ENCODE measurements at regions not wholly inside any gene's neighbourhood (a gene's known extent, or its start where the extent isn't known, plus 50 kb on each side); places are given as distances from the start of the nearest gene placed in this dataset.

DNA sequence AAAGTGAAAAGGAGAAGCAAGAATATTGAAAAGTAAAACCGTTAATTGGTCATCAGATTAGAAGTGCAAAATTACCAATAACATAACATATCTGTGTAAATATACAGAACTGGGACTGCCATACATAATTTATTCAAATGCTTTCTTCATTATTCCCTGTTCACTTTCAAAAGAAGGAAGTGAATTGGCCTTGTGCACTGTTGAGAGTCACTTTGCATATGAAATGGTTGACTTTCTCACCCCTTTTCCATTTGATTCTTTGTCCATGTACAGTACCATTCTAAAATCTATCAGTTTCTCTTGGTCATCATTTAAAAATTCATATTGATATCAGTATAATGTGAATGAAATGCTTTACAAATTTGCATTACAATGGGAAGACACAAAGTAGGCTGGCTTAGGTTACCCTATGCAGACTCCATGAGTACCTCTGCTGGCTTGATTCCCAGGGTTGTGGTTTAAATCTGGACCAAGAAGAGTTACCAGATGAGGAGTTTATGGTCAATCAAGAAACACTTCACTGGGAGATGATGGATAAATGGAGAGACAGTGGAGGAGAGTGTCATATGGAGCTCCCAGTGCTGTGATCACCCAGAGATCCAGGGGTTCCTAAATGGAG is 210.9 kb upstream of the TOPAZ1 start:
- no peak for DNase-seq

DNA sequence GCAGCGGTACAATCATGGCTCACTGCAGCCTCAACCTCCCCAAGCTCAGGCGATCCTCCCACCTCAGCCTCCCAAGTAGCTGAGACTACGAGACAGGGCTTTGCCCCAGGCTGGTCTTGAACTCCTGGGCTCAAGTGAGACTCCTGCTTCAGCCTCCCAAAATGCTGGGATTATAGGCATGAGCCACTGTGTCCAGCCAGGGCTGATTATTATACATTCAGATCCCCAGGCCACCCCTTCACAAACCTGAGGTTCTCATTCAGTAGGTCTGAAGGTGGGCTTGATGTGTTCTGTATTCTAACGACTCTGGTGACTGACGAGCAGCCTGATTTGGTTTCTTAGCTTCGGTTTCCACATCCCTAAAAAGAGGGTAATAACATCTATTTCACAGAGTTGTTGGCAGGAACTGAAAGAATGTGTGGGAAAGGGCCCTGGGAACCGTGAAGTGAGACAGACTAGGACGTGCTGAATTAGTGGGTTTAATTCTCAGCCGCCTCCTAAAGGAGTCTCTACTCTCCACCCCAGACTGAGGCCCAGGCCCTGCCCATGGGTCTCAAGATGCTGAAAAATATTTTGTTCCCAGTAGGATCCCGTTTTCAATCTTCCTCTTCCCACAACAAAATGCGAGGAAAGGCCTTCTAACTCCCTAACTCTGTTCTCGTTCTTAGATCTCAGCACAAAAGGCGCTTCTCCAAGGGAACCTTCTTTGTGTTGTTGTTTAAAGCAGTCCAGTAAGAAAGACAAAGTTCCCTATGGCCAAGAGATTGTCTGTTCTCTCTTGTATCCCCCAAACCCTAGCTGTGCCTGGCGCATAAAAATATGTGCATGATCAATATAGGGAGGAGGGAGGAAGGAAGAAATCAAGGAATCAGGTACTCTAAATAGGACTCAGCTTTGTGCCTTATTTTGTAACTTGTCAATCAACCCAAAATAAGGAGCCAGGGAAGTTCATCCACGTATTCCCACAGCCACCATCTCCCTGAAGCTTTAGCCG is 210.0 kb upstream of the TOPAZ1 start:
- no peak for DNase-seq

DNA sequence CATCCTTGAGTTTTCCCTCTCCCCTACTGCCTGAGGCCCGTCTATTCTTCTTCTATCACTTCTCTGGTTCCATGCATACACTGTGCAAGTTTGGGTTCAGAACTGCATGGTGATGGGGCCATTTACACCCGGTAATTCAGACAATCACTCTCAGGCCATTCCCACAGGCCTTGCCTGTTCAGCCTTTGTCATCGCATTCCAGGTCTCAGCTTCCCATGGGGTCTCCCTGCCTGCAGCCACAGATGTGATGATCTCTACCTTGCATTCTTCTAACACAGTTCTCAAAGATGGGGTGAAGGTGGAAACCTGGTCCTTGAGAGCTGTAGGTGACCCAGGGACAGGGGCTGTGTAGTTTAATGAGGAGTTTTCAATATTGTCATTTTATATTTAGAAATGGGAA is 209.2 kb upstream of the TOPAZ1 start:
- no peak for DNase-seq

DNA sequence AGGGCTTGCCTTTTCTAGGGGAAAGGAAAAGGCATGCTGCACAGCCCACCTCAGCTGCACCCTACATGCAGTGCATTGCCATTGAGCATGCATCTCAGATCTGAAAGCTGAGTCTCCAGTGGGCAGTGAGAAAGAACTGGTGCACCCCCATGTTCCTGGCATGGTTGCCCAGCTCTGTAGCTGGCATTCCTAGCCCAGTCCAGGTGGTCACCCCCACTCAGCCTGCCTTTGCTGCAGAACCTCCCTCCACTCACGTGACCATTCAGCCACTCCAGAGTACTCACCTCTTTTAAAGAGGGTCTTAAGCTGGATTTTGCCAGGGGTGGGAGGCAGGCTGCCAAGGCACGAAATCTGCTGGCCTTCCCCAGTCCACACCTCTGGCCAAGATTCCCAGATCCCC is 208.6 kb upstream of the TOPAZ1 start:
- no peak for DNase-seq

DNA sequence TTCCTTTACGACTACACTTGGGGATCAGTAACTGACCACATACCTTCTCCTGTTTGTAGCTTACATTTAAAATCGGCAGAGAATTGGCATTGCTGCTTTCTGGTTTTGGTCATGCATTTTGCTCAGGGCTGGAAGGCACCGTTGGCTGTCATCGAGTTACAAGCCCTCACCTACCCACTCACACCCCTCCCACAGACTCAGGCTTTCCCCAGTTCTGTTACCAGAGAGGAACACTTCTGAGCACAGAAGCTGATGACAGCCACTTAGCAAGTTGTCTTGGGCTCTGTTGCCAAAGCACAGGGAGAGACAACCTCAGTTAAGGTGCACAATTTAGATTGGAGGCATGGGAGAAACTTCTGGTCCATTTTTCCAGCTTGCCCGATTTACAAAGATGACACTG is 204.8 kb upstream of the TOPAZ1 start:
- no peak for DNase-seq

DNA sequence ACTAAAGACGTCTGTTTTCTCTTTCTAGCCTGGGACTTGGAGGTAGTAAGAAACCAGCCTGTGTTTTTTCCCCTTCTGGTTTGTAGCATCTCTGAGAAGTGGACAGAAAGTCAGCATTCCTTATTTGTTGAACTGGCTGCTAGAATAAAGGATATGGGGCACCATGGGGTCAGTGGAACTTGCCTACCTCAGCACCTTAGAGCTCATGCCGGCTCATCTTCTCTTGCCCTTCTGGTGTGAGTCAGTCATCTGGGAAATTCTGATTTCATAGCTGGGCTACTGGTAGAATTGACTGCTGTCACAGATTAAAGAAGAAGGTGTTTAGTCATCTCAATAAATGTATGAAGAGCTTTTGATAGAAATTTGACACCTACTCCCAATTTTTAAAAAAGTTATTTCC is 202.7 kb upstream of the TOPAZ1 start:
- no peak for DNase-seq

DNA sequence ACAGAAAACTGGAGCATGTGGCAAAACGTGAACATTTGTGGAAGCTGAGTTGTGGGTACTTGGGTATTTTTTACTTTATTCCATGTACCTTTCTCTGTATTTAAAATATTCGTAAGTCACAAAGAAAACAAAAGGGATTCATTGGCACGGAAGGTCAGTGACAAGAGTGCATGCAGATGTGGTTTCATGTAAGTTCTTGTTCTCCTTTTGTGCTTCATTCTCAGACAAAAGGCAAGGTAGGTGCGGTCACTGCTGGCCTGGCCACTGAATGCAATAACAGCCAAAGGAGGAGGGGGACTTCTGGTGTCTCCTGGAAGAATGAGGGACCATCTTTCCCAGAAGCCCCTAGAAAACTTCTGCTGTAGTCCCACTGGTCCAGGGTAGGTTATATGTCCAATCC is 200.0 kb upstream of the TOPAZ1 start:
- DNase-seq, result no peak

DNA sequence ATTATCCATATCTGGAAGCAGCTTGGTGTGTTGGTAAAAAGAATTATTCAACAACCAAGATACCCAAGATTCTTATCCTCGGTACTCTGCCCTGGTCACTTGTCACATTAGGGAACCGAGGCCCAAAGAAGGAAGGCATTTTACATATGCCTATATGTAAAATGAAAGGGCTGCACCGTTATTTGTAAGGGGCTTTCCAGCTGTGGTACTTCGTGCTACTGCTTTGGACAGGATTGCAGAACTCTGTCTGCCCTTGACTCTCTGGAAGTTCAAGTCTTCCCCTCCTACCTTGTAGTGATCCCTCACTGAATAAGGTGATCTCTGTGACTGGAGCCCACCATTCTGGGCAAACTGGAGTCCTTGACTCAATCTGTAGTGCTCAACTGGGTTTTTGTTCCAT is 198.9 kb upstream of the TOPAZ1 start:
- DNase-seq, result no peak

DNA sequence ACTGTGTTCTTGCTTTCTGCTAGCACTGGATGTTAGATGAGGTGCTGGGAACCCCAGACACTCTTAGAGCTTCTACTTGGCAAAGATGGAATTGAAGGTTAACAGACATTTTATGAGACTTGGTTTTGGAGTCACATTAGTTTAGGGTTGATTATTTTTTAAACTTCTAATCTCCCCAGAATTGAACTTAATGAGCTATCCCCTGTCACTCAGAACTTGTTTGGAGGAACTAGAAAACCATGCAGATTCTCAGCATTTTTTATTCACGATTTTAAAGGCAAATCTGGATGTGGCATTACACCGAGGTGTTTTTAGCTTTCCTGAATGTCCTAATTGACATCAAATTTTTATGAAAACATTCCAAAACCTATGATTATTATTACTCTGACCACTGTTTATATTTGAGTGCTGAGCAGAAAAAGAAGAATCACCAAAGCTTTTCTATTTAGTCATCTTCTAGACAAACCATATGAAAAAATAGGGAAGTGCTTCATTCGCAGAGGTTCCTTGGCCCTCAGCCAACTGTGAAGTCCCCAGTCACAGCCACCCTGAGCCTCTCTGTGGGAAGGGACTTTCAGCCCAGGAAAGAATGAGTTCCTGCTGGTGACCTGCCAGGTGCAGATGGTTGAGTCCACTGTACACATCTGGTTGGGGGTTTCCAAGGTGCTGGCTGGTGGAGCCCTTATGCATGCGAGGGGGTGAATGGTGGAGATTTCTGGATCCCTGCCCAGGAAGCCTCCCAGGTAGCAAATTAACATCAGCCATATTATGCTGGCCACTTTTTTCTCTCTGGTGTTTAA is 196.0 kb upstream of the TOPAZ1 start:
- DNase-seq, result no peak

DNA sequence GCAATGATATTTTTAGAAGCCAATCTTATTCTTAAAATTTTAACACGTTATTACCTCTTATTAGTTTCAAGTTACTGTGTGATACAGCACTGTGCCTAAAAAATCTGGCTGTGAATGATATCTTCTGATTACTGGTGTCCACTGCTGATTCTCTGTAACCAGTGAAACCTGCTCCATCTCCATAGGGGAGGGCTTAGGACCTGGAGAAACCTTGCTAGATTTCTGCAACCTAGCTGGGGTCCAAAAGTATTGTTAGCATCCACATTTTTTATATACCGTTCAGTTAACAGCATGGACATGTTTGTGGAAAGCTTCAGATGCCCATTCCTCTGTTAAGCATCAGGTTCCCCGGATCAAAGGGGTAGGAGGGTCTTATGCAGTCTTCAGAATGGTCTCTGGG is 193.9 kb upstream of the TOPAZ1 start:
- DNase-seq, result no peak

DNA sequence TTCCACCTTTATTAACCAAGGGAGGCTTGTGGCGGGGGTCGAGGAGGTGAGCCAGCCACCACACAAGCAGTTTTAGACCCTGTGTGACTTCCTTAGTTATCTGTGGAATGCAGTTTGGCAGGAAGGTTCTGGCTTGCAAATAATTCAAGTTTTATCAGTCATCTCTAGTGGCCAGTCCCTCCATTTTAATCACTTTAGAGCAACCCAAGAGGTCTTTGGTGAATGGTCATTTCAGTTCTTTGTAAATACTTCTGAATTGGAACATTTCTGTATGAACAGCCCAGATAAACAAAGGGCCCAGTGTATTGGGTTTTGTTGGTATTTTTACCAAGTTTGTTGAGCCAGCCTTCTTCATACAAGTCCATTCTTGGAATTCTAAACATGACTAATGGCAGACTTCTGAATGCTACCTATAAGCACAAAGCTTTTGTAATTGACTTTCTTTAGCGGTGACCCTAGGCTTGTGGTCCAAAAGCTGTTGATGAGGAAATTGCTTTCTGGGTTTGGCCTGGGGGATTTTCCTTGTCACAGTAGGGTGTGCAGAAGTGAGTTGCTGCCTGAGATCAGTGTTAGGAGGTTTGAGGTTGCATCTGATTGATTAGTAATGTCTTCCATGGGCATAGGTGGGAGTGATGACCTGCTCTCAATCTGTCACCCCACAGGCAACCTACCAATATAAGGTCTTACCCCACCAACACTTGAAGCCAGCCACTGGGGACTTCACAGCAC is 193.3 kb upstream of the TOPAZ1 start:
- no peak for DNase-seq

DNA sequence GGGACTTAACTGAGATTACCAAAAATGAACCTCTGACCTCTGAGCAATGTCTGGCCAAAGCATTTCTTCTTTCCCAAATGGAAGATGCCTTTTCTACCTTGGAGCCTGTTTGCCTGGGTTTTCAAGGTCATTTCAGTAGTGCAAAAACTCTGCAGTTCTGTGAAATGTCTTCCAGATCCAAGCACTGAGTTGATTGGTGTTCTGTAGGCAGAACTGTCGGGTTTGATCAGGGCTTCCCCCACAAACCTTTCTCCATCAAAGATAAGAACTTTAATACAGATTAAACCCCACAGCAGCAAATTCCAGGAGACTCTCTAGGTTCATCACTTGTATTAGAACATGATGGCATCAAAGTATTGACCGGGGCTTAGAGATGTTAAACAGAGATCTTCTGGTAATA is 192.7 kb upstream of the TOPAZ1 start:
- DNase-seq, result no peak

DNA sequence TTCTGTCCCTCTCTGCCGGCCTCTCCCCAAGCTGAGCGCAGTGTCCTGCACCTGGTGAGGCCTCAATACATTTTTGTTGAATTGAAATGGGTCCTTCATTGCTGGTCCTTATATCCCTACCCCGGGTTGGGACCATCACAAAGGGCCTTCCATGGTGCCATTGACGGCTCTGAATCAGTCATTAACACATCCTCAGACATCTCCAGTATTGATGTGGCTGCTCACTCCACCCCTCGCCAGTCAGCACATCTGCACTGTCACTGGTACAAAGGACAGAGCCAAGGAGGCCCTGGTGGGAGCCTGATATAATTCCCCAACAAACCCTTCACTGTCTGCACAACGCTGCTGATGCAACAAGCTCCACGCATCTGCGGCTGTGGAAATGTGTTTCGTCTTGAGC is 191.6 kb upstream of the TOPAZ1 start:
- DNase-seq, result no peak

DNA sequence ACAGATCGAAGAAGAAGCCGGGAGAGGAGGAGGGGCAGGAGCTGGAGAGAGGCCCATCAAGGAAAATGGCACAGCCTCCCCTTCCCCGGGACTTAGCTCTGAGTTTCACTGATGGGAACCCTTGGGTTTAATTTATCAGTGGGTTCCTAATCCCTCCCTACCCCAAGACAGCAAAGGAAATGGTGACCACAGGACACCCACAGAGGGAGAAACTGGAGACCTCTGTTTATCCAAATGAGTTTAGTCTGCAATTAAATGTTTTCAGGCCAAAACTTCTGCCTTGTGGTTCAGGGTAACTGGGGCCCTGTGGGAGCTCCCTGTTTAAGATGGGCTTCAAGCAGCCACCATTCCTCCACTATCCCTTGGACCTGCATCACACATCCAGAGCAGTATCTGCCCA is 190.8 kb upstream of the TOPAZ1 start:
- no peak for DNase-seq

DNA sequence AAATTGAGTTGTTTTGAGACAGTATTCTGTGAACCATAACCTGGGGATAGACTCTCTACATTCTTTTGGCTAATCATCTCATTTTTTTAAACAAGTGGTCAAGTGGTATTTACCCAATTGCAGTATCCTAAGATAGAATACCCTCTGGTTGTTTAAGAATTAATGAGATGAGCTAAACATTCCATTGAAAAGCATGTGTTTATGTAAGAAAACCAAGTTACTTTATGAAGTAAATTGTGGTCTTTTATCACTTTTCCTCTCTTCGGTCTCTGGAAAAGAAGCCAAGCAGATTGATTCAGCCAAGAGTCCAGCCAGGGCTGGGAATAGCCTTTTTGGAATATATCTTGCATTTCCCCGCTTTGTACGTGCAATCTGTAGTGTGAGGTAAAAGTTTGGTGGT is 185.7 kb upstream of the TOPAZ1 start:
- no peak for DNase-seq

DNA sequence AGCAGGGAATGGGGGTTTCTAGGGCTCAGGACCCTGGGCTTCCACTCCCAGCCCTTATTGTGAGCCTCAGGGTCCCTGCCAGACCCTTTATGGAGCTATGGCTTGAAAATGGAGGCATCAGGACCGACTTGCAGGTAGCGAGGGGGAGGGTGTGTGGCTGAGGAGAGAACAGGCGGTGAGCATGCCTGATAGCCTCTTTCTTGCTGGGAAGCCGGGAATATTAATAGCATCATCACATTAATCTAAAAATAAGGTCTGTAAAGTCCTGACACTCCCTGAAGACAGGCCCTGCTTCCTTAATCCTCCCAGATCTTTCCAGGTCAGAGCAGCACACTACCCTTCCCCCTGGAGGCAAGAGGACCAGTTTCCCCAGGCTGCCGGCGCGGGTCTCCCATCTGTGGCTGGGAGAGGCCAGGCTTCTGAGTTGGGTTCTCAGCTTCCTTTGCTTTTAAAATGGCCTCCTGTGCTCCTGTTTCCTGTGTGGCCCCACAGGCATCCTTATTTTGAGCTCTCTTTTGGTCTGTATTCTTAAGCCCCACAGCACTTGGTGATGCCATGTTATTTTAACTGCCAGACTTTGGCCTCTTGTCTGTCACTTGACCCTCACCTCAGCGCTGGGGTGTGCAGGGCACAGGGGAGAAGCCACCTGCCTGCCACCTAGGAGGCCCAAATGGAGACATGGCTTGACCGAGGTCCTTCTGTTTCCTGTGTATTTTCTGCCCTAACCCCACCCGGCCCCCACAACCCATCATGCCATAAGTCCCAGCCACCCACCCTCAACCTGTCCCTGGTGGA is 185.0 kb upstream of the TOPAZ1 start:
- DNase-seq, result no peak

DNA sequence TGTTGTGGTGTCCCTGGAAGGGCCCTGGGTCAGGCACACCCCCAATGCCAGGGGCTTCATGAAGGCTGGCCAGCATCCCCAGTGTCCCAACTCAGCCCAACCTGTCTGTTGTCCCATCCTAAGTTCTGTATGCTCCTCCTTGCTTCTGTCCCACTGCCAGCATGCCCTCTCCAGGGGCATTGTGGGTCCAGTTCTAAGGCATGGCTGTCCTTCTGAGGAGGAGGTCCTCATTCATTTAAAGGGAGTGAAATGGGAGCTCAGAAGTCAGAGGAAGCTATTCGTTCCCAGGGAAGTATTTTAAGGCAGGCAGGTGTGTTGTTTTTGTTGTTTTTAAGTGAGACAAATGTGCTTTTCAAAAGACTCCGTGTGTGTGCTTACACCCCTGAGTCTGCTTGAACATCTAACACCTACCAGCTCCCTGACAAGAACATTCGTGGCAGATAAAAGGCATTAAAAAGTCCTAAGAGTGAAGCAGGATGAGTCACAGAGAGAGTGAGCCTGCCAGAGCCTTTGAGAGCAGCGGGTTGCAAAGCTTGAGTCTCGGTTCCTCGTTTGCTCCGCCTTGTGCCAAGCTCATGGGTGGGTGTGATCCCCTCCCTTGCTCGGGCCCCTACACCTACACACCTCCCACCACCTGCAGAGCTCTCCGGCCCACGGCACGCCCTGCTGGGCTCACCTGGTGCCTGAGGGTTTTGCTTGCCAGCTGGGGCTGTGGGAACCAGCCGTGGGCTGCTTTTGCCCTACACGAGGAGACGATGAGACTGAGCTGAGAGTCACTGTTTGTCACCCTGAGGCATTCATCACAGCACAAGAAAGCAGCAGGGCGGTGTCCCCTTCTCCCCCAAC is 183.4 kb upstream of the TOPAZ1 start:
- DNase-seq, result peak; percentile 28 to 34

DNA sequence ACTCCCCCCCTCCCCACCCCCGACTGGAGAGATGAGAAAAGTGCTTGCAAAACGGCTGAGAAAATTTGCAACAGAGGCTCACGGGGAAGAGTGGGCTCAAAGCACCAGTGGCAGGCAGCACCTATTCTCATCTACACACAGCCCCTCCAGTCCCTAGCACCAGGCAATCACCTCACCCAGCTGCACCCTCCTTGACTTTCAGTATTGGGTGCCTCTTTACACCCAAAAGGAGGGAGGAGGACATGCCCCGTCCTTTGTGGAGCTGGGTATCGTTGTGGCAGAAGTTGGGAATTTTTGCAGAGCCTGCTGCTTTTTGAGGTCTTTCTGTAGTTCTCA is 182.8 kb upstream of the TOPAZ1 start:
- DNase-seq, result no peak

DNA sequence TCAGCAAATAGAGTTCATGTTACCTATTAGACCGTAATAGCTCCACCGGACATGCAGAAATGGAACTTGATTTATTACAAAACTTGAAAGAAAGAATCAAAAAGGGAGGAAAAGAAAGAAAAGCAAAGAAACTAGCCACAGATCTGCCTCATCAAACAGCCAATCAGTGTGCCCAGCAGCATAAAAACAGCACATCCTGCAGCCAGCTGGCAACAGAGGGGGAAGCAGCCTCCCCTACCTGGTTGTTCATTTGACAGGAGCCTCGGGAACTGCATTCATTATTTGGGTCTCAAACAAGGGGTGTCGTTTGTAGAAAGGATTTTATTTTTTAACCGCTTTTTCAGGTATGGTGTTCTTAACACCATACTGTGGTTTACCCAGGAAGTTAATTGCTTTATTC is 181.5 kb upstream of the TOPAZ1 start:
- no peak for DNase-seq

DNA sequence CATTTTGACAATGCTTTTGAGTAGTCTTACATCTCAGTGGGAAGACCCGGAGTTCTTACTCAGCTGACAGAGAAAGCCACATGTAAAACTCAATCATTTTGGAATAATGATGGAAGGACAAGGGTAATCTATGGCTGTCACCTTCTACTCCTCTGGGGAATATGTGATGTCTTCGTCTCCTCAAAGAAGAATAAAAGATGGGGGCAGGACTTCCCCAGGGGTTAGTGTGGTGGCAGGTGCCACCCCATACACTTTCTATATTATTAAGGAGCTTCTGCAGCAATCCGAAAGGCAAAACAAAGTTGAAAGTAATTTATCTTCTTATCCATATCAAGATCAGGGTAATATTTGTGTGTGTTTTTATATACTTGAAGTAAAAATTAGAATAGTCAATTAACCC is 180.4 kb upstream of the TOPAZ1 start:
- no peak for DNase-seq

DNA sequence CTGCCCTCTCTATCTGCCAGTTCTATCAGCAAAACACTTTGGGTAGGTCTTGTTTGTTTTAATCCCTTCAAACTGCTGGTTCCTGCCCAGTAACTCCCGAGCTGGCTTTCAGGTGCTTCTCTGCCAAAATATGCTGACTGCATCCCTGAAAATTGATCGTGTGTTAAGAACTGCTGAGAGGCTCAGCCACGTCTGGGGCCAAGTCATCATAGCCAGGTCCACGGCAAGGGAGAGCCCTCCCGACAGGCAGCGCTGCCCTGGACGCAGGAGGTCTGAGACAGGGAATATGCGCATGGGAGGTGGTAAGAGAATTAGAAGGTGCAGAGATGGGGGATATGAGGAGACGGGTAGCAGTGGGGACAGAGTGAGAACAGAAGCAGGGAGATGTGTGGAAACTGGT is 179.7 kb upstream of the TOPAZ1 start:
- no peak for DNase-seq
